Stimulated activated CD4-positive, alpha-beta T cell treated with anti-CD3 and anti-CD28 coated beads, Interleukin-1b, Interleukin-23, amount 100 ng/mL, for 4 hours (primary cell): ENCODE measurements at regions not wholly inside any gene's neighbourhood (a gene's known extent, or its start where the extent isn't known, plus 50 kb on each side); places are given as distances from the start of the nearest gene placed in this dataset.

Experiments used
- DNase-seq, 2 donors: peaks; one replicate each; pipeline ENCODE4 v3.0.0-alpha.2; 2020; ENCODE audit warnings: low read depth in 2 of 2

DNA sequence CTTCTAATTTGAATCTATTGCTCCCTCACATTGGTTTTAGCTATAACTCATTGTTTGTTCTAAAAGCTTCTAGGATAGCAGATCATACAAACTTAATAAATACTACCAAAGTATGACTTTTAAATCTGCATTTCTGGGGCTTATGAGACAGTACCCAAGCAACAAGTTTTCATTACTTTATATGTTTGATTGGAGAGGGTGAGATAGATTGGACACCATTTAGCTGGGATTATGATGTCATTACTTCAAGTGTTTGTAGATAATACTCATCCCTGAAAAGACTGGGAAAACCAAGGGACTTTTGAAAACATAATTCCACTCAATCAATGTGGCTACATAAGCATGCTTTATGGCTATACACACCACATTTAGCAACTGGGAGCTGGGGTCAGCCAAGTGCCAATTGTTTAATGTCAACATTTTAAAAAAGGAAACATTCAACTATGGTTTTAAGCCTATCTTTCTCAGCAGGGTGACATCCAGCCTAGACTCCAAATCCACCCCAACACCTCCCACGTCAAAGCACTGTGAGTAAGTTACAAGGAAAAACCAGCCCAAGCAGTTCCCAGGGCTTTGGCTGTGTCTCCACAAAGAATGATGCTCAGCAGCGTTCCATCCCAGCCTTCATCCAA lies 119.9 kb downstream of the ETAA1 start:
- no peak for DNase-seq

DNA sequence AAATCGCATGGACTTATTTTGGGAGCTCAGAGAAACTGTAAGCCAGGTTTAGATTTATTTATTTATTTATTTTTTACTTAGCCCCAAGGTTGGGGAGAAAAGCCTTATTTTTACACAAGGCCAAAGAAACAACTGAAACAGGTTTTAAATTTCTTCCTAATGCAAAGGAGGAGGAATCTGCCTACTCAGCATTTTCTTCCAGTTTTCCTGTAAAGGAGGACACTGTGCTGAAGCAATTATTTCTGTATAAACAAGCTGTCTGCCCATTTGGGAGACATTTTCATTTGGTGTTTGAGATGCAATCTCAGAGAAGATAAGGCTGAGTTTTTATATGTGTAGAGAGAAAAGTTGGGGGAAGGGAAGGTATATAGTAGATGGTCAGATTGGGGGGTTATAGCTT lies 125.0 kb downstream of the ETAA1 start:
- no peak for DNase-seq

DNA sequence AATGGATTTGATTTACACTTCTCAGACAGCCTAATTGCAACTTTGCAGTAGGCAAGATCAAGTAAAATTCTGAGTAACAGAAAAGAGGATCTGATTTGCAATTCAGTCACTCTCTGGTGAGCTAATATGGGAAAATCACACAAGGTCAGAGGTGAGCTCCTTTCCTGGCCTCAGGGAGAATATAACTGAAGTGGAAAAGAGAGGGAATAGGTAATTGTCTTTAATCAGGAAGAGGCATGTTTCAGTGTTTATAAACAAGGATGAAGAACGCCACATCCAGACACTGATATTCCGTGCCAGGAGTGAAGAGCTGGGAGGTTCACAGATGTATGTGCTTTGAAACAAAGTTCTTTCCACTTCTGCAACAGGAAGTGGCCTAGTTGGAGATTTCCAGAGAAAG lies 127.1 kb downstream of the ETAA1 start:
- DNase-seq = no peak

DNA sequence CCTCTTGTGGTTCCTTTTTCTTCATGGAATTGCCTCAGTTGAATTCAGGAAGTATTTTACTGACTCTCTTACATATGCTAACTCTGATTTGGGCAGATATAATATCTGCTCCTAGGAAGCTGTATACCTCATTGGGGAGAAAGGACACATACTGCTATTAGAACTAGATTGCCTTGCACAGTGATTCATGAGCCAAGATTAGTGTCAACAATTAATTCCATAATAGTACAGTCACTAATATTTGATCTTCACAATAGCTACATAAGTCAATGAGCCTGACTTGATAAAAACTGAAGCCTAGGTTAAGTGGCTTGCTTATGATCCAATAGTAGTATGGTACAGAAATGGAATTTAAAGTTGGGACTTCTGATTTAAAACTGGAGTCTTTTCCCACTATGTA lies 127.6 kb downstream of the ETAA1 start:
- no peak for DNase-seq

GRCh38 chr2:67526283-67526682 lies 129.2 kb downstream of the ETAA1 start:
- DNase-seq = no peak

DNA sequence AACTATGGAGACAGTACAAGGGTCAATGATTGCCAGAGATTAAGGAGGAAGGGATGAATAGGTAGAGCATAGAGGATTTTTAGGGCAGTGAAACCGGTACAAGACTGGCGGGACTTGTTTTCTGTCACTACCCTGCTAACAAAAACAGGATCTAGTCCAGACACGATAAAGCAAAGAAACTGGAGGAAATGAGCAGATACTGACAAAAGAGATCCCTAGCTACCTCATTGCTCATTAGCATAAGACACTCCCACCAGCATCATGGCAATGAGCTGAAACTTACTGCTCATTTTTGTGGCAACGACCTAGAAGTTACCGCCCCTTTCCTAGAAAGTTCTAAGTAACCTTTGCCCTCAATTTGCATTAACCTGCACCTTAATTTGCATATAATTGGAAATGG lies 131.2 kb downstream of the ETAA1 start:
- no peak for DNase-seq

DNA sequence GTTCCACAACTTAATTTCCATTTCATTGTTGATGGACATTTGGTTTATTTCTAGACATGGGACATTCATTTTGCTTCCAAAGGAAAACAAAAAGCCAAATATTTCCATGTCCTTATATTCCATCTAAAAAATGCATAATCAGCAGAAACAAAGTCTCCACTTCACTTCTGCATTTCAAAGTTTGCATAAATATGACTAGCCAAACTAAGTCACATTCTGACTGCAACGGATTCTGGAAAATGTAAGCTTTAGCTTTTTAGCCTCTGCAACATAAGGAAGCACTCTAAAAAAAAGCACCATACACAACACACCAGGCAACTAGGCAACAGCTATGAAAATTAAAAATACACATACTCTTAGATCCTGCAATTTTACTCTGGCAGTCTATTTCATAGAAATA lies 135.3 kb downstream of the ETAA1 start:
- no peak for DNase-seq

DNA sequence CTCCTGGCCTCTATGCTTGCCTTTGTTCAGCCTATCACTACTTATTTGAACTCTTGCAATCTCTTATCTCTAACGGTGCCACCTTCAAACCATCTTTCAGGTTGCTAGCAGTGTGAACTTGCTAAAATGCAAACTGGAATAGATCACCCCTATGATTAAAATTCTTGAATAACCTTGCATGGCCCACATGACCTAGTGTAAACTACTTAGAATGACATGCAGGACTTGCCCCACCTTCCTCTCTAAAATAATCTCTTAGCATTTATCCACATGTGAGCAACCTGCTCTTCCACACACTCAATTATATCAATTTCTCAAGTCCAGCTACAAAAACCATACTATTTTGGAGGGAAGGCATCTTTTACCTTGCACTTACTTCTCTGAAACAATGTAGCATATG lies 137.6 kb downstream of the ETAA1 start:
- DNase-seq = no peak

- no peak for DNase-seq
These were observed 143.8 kb downstream of the ETAA1 start for GRCh38 chr2:67540962-67541361.

DNA sequence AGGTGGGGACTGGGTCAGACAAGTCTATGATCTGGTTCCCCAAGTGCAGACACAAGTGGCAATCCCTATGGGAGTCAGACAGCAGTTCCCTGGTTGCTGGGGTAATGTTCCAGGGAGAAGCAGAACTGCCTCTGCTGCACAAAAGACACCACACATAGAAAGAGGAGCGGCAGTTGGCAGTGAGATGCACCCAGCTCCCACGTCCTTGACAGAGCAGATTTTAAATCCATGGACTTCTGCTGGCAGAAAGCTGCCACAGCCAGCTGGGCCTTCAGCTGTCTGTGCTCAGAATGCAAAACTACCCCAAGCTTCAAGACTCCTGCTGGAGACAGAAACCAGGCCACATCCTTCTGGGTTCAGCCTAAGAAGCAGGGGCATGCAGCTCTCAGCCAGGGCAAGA lies 147.2 kb downstream of the ETAA1 start:
- no peak for DNase-seq

DNA sequence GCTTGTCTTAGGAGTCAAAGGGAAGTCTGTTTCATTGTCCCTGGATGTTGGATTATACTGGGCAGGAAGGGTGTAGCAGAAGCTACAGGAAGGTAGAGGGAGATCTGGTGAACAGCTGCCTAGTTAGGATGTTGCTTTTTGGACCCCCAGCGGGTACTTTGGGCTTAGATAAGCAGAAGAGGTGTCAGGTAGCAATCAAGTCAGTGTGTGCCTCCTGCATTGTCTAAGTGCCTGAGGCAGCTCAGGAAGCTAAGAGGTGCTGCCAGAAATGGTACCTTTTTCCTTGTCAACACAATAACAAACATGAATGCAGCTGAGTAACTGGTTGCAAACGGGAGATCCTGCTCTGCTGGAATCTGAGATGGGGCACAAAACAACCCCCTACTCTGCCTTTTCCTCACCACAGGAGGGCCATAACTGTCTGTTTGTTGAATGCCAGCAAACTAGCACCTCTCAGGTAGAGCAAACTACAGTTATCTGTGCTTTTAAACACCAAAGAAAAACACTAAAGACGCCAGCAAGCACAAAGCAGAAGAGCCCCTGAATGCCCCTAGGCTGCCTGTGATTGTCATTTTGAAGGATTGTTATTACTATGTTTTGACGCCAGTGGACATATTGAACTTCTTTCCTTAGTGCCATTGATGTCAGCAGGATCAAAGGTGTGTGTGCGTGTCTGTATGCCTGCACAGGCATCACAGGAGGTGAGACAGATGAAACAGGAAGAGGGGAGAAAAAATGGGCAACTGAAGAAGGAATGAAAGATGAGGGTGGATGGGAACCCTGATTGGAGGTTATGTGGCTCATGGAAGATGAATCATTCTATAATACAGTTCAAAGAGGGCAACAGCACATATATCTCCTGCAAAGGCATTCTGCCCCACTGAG lies 151.4 kb downstream of the ETAA1 start:
- DNase-seq = no peak

DNA sequence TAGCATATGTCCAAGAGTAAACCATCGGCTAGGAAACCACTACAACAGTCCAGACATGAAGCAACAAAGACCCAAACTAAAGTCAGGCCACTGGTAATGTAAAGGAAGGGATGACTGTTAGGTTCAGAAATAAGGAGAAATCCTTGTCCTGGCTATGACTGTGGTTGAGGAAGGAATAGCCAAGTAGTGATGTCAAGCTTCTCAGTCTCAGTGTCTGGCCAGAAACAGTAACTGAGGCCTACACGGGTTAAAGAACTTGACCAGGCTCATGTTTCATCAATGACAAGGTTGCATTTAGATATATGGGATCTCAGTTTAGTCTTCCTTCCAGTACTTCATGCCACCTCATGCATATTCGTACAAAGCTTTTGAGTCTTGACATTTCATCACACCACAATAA lies 162.0 kb downstream of the ETAA1 start:
- DNase-seq = no peak

DNA sequence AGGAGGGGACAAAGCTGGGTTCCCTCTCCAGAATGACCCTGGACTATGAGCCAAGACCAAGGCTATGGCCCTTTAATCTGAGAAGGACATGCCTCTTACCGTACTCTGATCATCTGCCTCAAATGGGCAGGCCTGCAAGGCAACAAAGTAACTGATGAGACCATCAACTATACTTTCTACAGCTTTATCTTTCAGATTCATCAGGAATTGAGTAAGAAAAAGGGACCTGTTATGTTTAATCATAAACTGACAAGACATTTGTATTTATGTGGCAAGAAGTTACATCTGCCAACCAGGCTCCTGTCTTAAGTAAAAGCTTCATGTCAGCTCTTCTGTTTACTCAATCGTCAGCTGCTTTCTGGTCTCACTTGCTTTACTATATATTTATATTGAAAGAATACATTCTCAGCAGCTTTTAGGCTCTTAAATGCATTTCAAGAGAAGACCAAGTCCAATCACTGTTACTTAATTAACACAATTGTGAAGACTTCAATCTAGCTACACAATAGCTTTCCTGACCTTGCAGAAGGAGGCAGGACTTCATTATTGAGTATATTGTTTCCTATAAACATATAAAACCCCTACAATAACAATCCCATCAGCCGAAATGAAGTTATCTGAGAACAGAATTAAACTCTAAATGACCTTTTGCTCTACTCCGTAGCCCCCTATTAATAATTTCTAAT lies 163.8 kb downstream of the ETAA1 start:
- DNase-seq = no peak

- no peak for DNase-seq
These were observed 164.4 kb downstream of the ETAA1 start for GRCh38 chr2:67561457-67561965.

DNA sequence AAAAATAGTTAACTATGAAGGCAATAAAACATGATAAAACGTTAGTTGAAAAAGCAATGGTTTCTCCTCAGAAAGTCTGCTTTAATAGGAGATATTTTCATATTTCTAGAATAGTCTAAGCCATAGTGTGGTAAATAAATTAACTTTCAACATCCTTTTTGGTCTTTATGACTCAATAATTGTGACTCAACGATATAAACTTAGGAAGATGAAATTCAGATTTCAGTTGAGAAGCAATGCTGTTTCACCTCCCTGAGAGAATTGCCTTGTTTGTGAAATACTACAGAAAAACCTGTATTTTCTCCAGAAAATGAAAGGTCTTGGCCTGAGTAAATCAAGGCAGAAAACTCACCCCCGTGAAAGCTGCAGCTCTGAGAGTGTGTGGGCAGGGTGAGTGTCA lies 166.9 kb downstream of the ETAA1 start:
- no peak for DNase-seq

DNA sequence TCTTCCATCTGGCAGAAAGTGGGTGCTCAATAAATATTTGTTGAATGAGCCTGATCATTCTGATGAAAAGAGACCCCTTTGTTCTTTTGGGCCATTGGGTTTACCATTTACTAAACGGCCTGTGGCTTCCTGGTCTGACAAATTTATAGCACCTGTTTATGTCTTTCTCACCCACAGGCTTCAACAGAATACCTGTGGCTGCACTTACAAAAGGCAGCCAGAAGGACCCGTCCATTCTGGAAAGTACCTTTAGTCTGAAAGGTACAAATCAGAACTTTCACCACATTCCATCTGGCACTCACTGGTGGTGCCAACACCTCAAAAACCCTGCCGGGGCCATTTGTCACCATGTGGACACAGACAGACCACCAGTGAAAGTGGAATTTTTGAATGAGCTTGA lies 167.5 kb downstream of the ETAA1 start:
- DNase-seq = no peak

DNA sequence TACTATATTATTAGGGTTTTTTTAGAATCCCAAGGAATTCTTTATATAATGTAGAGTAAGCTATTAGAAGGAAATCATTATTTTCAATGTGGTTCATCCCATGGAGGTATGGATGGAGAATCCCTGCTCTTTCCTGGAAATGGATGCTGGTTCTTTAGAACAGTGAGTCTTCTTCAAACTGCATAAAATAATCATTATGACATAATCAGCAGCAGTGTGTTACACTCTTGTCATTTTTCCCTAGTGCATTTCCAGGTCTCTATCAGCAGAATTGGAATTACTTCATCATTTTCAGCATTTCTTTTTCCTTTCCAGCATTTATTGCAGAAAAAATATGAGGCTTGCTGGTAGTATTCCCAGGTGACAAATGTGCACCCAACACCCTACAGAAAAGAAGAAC lies 168.1 kb downstream of the ETAA1 start:
- DNase-seq = no peak

DNA sequence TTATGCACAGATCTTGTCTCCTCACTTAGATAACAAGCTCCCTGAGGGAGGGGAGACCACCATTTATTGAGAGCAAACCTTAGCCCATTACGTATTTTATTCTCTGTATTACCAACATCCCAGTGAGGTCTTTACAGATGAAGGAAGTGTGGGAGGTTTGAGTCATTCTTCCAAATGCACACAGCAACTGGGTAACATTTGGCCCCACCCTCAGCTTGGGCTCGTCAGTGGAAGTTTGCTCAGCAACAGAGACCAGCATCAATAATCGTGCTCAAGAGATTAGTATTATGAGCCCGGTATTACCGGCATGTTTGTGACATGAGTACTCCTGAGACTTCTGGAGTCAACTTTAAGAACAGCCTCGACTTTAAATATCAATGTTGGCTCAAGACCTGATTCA lies 168.6 kb downstream of the ETAA1 start:
- no peak for DNase-seq

GRCh38 chr2:67566285-67566684 lies 169.2 kb downstream of the ETAA1 start:
- DNase-seq = no peak

- no peak for DNase-seq
These were observed 170.0 kb downstream of the ETAA1 start for GRCh38 chr2:67566958-67567635.

DNA sequence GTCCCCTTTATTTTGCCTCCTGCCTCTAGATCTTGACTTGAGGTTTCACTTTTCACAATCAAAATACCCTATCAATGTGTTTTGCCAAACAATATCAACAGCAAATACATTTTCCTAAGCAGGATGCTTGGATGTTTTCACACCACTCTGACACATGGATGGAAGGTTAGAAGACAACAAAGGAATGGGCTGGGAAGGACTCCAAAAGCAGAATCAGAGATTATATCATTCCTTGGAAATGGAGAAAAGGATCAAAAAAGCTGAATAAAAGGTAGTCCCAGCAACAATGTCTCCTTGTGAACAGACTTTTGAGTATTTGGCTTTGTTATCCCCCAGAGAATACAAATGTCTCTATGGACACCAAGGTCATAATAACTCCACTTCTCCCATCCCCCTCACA lies 170.8 kb downstream of the ETAA1 start:
- DNase-seq = no peak

DNA sequence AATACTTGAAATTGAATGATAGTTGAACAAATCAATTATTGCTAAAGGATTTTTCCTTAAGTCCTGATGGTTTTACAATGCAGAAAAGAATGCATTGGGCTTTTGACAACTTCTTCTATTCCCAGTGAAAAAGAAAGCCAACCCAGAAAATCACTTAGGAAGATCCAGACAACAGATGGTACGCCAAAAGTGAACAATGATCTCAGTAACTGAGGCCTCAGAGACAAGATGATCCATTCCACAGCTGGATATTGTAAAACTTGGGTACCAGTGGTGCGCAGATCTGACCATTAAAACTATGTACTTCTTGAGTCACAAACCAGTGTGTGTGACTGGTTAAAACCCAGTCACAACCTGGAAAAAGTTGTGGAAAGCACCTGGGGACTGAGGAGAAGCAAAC lies 173.5 kb downstream of the ETAA1 start:
- DNase-seq = no peak
